H1 (cell line): ENCODE measurements at regions not wholly inside any gene's neighbourhood (a gene's known extent, or its start where the extent isn't known, plus 50 kb on each side); places are given as distances from the start of the nearest gene placed in this dataset.

ENCODE experiments used
- CHD7 ChIP-seq: fragments of 300-600 bp; sonication (generic); IDR thresholded peaks from 2 replicates; pipeline ENCODE4 v1.7.1; 2012; ENCODE audit warnings: low read length, moderate library complexity, mild to moderate bottlenecking, inconsistent platforms; ENCODE audit not compliant: insufficient replicate concordance
- EP300 ChIP-seq, 2 experiments: IDR thresholded peaks; 1 replicate in 1 of 2; 2 replicates in 1 of 2; pipeline ENCODE4 v1.6.1; 2011 to 2012; ENCODE audit warnings: low read depth in 2 of 2, low read length in 2 of 2, mild to moderate bottlenecking in 2 of 2, borderline replicate concordance in 1 of 2, inconsistent platforms in 1 of 2, moderate library complexity in 1 of 2
- POLR2AphosphoS5 ChIP-seq: IDR thresholded peaks from 2 replicates; pipeline ENCODE4 v1.6.1; 2011; ENCODE audit warnings: low read depth, low read length

- no peak for TF ChIP-seq POLR2AphosphoS5
- no peak for TF ChIP-seq EP300 (IDR thresholded peaks at IDR 0.05; ENCODE audit: borderline replicate concordance in 1 of 2, low read depth in 2 of 2, low read length in 2 of 2)
- TF ChIP-seq CHD7, result no peak
Observed at GRCh38 chr3:190239325-190239724, 82.9 kb downstream of the CLDN1 start.
